ENCODE measurements at regions not wholly inside any gene's neighbourhood (a gene's known extent, or its start where the extent isn't known, plus 50 kb on each side); places are given as distances from the start of the nearest gene placed in this dataset.
"Not testable (repeated sequence)": the region's sequence is repeated elsewhere in the genome, so short reads cannot be mapped to it uniquely, and the experiment has no call there.

GRCh38 chr13:65597839-65598818 is 1632.0 kb downstream of the PCDH9 start:
- no peak for DNase-seq

DNA sequence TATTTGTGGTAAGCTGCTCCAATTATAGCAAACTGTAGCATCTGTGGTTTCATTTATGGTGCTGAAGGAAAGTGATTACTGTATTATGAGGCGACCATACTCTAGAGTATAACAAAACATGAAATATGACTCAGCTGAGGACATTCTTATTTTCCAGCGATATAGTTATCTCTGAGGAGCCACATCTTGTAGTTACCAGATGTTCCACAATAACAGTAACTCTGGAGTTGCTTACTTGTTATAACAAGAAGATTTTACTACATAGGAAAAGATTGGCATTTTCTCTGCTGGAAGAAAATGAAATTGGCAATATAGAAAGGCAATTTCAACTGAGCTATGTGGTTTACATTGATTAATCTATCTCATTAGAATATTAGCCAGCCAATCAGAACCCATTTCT is 1634.2 kb downstream of the PCDH9 start:
- DNase-seq, result peak; percentile 42

DNA sequence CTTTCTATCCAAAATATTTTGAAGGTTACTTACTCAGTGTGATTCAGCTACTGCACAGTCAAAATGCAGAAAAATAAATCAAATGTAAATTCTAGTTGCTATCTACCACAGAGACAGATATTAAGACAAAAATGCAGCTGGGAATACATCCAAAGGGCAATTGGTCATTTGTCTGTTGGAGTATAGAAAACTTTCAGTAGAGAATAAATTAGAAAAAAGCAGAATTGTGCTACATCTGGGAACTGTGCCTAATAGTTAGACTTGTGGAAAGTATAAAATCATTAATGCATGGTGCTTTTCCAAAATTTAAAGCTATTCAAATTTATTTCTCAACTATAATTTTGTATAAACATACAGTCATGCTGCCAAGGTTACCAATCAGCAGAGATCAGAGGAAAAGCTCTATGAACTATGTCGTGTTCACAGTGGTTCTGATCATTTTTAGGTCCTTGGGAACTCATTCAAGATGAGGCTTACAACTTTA is 1635.8 kb downstream of the PCDH9 start:
- peak; percentile 68 for DNase-seq

DNA sequence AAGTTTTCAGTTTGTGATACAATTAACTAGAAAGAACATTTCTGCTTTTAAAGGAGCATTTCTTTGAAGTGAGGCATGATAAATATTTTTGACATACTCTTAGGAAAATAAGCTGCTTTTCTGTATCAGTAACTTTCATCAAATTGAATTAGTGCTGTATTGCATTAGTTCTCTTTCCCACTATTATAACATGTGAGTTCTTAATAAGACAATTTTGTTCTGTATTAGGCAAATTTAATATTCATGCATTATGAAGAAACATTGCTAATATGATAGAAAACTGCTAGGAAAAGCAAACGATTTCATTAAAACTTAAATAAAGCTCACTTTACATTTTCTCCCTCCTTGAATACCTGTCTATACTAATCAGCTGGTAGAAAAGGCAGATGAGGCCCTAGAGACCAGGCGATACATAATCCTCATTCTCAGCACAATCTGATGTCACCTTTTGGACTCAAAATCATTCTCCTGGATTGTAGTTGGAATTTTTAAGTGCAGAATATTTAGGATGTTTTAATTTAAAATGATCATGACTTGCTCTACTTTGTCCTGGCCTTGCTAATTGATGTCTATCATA is 1636.8 kb downstream of the PCDH9 start:
- no peak for DNase-seq

DNA sequence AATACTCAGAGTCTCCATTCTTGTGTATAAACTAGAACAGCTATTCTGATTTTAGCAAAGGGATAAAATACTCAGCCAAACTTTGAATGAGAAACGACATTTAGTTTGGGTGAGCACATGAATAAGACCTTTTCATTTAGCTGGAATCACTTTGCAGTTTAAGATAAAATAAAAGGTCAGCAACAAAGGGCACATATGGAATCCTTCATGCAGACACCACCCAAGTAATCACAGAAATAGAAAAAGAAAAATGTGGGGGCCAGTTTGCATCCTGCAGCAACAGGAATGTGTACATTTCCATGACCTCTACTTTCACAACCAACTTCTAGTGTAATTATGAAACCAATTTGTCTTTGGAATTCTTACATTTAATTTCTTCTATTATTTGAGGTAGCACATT is 1637.4 kb downstream of the PCDH9 start:
- DNase-seq, result no peak

GRCh38 chr13:65585346-65585745 is 1644.8 kb downstream of the PCDH9 start:
- DNase-seq, result no peak

DNA sequence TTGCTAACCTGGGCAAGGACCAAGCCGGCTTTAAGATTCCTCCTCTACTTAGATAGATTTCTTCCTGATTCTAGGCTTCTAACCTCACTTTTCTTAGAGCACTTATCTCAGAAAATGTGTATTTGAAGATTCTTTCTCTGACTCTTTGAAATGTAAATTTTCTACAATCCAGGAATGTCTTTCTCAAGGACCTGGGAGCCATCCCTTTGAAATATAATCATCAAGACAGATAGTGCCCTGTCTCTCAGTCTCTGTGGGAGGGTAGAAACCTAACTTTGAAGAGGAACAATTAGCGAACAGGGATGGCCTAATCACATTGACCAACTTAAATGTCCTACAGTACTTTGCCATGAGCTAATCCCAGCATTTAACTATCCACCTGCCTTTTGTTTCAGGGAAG is 1646.0 kb downstream of the PCDH9 start:
- DNase-seq, result no peak

DNA sequence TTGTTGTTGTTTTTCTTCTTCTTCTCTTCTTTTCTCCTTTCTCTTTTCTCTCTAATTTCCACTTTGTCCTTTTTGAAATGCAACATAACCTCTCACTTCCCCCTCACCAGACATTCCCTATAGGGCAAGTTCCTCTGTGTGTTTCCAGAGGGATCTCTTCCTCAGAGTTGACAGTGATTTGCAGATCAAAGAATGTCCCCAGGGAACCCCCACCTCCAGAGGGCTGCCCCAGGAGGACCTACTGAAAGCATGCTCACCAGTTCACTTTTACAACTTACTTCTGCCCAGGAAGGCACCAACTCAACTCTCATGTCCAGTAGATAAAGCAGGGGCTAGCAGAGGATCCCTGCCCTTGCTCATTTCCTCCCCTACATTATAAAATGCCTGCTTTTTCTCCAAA is 1648.0 kb downstream of the PCDH9 start:
- no peak for DNase-seq

GRCh38 chr13:65564561-65564960 is 1665.6 kb downstream of the PCDH9 start:
- not testable (repeated sequence) for DNase-seq

GRCh38 chr13:65562305-65562704 is 1667.8 kb downstream of the PCDH9 start:
- DNase-seq, result no peak

DNA sequence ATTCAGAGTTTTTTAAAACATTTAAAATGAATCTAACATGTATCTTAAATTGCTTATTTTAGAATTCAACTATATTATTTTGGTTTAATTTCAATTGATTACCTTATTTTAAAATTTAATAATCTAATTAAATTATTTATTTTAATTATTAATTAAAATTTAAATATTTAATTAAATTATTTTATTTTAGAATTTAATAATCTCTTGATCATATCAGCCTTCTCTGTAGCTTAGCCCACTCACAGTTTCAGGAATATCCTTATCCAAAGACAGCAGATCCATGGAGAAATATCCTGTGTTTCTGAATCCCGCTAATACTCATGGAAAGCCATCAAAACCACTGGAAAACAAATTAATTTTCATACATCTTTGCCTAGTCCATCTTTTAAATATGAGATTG is 1669.2 kb downstream of the PCDH9 start:
- DNase-seq, result no peak

DNA sequence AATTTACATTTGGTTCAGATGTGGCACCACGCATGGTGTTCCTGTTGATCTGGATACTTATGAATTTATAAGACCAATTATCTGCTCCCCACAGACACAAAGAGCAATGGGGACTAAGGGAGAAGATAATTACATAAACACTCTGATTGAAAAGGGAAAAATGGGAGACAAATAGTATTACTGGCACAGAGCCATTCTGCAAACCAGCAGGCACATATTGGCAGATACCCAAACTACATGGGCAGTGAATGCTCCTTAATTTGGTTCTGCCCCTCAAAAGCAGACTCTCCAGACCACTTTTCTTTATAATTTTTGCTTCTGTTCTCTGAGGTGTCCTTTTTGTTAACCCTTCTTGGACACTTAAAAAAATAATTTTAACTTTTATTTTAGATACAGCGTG is 1674.2 kb downstream of the PCDH9 start:
- DNase-seq, result no peak

DNA sequence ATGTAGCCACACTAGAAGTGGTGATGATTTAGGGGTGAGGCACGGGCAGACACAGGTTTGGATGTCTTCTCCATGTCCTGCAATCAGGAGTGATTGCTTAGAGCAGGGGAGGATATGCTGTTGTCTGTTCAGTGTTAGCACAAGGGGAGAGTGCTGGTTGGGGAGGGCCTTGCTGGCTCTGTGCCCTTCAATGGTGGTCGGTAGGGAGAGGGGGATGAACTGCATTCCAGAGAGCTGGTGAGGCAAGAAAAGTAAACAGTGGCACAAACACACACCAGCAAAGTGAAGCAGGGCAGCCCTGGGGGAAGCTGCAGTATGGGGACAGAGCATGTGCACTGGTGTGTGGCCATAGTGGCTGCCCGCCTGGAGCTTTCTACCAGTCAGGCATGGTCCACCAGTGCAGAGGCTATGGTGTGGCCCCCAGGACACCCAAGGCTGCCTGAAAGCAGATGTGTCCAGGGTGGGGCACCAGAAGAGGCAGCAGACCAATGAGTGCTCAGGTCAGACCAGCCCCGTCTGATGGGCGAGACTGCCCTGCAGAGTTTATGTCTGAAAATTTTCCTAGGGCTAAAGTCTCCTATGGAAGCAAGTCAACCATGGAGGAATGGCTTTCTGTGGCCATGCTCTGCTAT is 1676.9 kb downstream of the PCDH9 start:
- DNase-seq, result no peak

GRCh38 chr13:65551208-65551607 is 1678.9 kb downstream of the PCDH9 start:
- DNase-seq, result no peak

- DNase-seq, result no peak
Measured at GRCh38 chr13:65540175-65540574, 1690.0 kb downstream of the PCDH9 start.

DNA sequence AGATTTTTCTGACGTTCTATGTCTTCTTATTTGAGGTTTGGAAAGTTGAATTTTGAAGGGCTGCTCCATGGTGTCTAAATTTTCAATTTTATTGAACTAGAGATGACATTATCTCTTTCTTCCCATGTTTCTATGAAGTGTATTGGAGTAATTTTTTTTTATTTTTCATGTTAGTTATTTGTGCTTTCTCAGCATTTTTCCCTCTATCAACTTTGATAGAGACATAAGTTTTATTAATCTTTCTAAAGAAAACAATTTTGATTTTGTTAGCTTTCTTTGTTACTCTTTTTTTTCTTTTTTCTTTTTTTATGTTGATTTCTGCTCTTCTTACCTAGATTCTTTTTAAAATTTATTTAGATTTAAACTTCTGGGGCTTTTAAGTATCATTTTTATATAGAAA is 1694.8 kb downstream of the PCDH9 start:
- DNase-seq, result no peak

- no peak for DNase-seq
Measured at GRCh38 chr13:65532231-65532630, 1697.9 kb downstream of the PCDH9 start.

DNA sequence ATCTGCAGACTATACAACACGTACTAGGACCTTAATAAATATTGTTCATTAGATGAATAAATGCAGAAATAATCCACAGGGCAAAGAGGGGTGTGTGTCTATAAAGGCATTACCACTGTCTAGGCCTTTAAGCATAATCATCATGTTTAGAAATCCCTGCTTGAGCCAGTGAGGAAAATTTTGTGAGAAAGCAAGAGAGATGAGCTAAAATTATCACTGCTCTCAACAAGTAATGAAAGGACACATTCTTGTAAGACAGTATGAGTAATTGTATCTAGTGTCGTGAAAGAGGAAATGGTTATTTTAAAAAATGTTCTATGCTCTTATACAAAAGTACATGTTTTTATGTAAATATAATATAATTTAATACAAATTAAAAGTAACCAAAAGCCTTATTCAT is 1699.4 kb downstream of the PCDH9 start:
- DNase-seq, result no peak

DNA sequence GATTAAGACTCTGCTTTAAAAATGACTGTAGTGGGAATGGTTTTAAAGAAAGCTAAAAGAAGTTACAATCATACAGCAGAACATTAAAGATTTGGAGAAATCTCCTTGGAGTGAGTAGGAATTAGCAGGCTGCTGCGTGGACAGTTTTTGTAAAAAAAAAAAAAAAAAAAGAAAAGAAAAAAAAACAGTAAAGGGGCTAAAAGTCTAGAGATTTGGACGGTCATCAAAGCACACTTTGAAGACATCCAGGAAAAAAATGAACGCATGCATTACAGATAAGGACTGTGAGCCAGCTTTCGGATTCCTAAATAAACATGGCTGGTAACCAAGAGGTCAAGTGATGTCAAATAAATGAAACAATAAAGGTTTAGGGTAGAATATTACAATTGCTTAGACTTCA is 1700.6 kb downstream of the PCDH9 start:
- no peak for DNase-seq

GRCh38 chr13:65508745-65509144 is 1721.4 kb downstream of the PCDH9 start:
- DNase-seq, result no peak

- DNase-seq, result no peak
Measured at GRCh38 chr13:65508338-65508737, 1721.8 kb downstream of the PCDH9 start.

- no peak for DNase-seq
Measured at GRCh38 chr13:65505941-65506340, 1724.2 kb downstream of the PCDH9 start.

DNA sequence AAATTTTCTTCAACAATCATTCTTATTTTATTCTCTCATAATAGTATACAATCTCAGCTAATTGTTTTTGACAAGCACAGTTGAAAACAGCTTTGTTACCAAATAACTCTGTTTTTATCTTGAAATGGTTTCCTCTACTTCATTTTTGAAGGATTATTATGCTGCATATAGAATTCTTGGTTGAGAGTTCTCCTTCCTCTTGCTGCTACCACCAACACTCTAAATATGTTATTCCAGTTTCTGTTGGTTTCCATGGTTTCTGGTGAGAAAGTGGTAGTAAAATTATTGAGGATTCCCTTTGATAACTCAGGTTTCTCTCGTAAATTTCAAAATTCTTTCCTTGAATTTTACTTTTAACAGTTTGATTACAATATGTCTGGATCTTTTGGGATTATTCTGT is 1725.9 kb downstream of the PCDH9 start:
- no peak for DNase-seq
